ENCODE measurements at regions not wholly inside any gene's neighbourhood (a gene's known extent, or its start where the extent isn't known, plus 50 kb on each side); places are given as distances from the start of the nearest gene placed in this dataset.

- Histone ChIP-seq H3K27me3 (ENCODE audit: control insufficient read depth, insufficient read depth, low read length) (no peaks in the 10 kb centered on the region), H3K9me3 (ENCODE audit: control insufficient read depth, insufficient read depth, low read length) (no peaks in the 10 kb centered on the region), H3K4me1 (ENCODE audit: control insufficient read depth, insufficient read depth, low read length) (no peaks in the 10 kb centered on the region), H3K36me3 (ENCODE audit: control insufficient read depth, insufficient read depth, low read length) (no peaks in the 10 kb centered on the region), H3K4me3 (ENCODE audit: low read depth, low read length) (no peak overlapping the region), H3K9ac (ENCODE audit: low read depth, low read length) (no peak overlapping the region)
Observed at GRCh38 chr20:12660918-12661317, 347.9 kb upstream of the SPTLC3 start.

GRCh38 chr20:12670301-12670700, 338.5 kb upstream of the SPTLC3 start:
- Histone ChIP-seq H3K4me3 (ENCODE audit: low read depth, low read length) (no peak overlapping the region), H3K36me3 (ENCODE audit: control insufficient read depth, insufficient read depth, low read length) (no peaks in the 10 kb centered on the region), H3K9me3 (ENCODE audit: control insufficient read depth, insufficient read depth, low read length) (no peaks in the 10 kb centered on the region), H3K27me3 (ENCODE audit: control insufficient read depth, insufficient read depth, low read length) (no peaks in the 10 kb centered on the region), H3K9ac (ENCODE audit: low read depth, low read length) (no peak overlapping the region), H3K4me1 (ENCODE audit: control insufficient read depth, insufficient read depth, low read length) (no peaks in the 10 kb centered on the region)

GRCh38 chr20:12673352-12673751, 335.4 kb upstream of the SPTLC3 start:
- H3K36me3 ChIP-seq (ENCODE audit: control insufficient read depth, insufficient read depth, low read length): no peaks in the 10 kb centered on the region
- no peaks in the 10 kb centered on the region for H3K27me3 ChIP-seq (ENCODE audit: control insufficient read depth, insufficient read depth, low read length)
- no peak overlapping the region for H3K4me3 ChIP-seq (ENCODE audit: low read depth, low read length)
- H3K4me1 ChIP-seq (ENCODE audit: control insufficient read depth, insufficient read depth, low read length): no peaks in the 10 kb centered on the region
- no peaks in the 10 kb centered on the region for H3K9me3 ChIP-seq (ENCODE audit: control insufficient read depth, insufficient read depth, low read length)
- H3K9ac ChIP-seq (ENCODE audit: low read depth, low read length): no peak overlapping the region

- Histone ChIP-seq H3K36me3 (ENCODE audit: control insufficient read depth, insufficient read depth, low read length) (no peaks in the 10 kb centered on the region), H3K9ac (ENCODE audit: low read depth, low read length) (no peak overlapping the region), H3K4me3 (ENCODE audit: low read depth, low read length) (no peak overlapping the region), H3K4me1 (ENCODE audit: control insufficient read depth, insufficient read depth, low read length) (peaks cover 5% of the 10 kb centered on the region), H3K27me3 (ENCODE audit: control insufficient read depth, insufficient read depth, low read length) (no peaks in the 10 kb centered on the region), H3K9me3 (ENCODE audit: control insufficient read depth, insufficient read depth, low read length) (no peaks in the 10 kb centered on the region)
Observed at GRCh38 chr20:12677925-12678324, 330.8 kb upstream of the SPTLC3 start.

- Histone ChIP-seq H3K4me3 (ENCODE audit: low read depth, low read length) (no peak overlapping the region), H3K4me1 (ENCODE audit: control insufficient read depth, insufficient read depth, low read length) (peaks cover 6% of the 10 kb centered on the region), H3K36me3 (ENCODE audit: control insufficient read depth, insufficient read depth, low read length) (no peaks in the 10 kb centered on the region), H3K9ac (ENCODE audit: low read depth, low read length) (no peak overlapping the region), H3K27me3 (ENCODE audit: control insufficient read depth, insufficient read depth, low read length) (no peaks in the 10 kb centered on the region), H3K9me3 (ENCODE audit: control insufficient read depth, insufficient read depth, low read length) (no peaks in the 10 kb centered on the region)
Observed at GRCh38 chr20:12679447-12679846, 329.3 kb upstream of the SPTLC3 start.

GRCh38 chr20:12682613-12683012, 326.2 kb upstream of the SPTLC3 start:
- no peak overlapping the region for H3K9ac ChIP-seq (ENCODE audit: low read depth, low read length)
- H3K36me3 ChIP-seq (ENCODE audit: control insufficient read depth, insufficient read depth, low read length): no peaks in the 10 kb centered on the region
- H3K27me3 ChIP-seq (ENCODE audit: control insufficient read depth, insufficient read depth, low read length): no peaks in the 10 kb centered on the region
- no peak overlapping the region for H3K4me3 ChIP-seq (ENCODE audit: low read depth, low read length)
- no peaks in the 10 kb centered on the region for H3K9me3 ChIP-seq (ENCODE audit: control insufficient read depth, insufficient read depth, low read length)
- peaks cover 6% of the 10 kb centered on the region for H3K4me1 ChIP-seq (ENCODE audit: control insufficient read depth, insufficient read depth, low read length)

- H3K9ac ChIP-seq (ENCODE audit: low read depth, low read length): no peak overlapping the region
- H3K4me1 ChIP-seq (ENCODE audit: control insufficient read depth, insufficient read depth, low read length): peaks cover 5% of the 10 kb centered on the region
- H3K36me3 ChIP-seq (ENCODE audit: control insufficient read depth, insufficient read depth, low read length): no peaks in the 10 kb centered on the region
- no peak overlapping the region for H3K4me3 ChIP-seq (ENCODE audit: low read depth, low read length)
- no peaks in the 10 kb centered on the region for H3K27me3 ChIP-seq (ENCODE audit: control insufficient read depth, insufficient read depth, low read length)
- H3K9me3 ChIP-seq (ENCODE audit: control insufficient read depth, insufficient read depth, low read length): no peaks in the 10 kb centered on the region
Observed at GRCh38 chr20:12687476-12687875, 321.3 kb upstream of the SPTLC3 start.

- H3K27me3 ChIP-seq (ENCODE audit: control insufficient read depth, insufficient read depth, low read length): no peaks in the 10 kb centered on the region
- H3K36me3 ChIP-seq (ENCODE audit: control insufficient read depth, insufficient read depth, low read length): no peaks in the 10 kb centered on the region
- no peak overlapping the region for H3K4me3 ChIP-seq (ENCODE audit: low read depth, low read length)
- peaks cover 7% of the 10 kb centered on the region for H3K4me1 ChIP-seq (ENCODE audit: control insufficient read depth, insufficient read depth, low read length)
- H3K9me3 ChIP-seq (ENCODE audit: control insufficient read depth, insufficient read depth, low read length): no peaks in the 10 kb centered on the region
- no peak overlapping the region for H3K9ac ChIP-seq (ENCODE audit: low read depth, low read length)
Observed at GRCh38 chr20:12695937-12696336, 312.8 kb upstream of the SPTLC3 start.

GRCh38 chr20:12698817-12699216, 310.0 kb upstream of the SPTLC3 start:
- H3K9me3 ChIP-seq (ENCODE audit: control insufficient read depth, insufficient read depth, low read length): no peaks in the 10 kb centered on the region
- no peak overlapping the region for H3K4me3 ChIP-seq (ENCODE audit: low read depth, low read length)

GRCh38 chr20:12699374-12700228, 309.2 kb upstream of the SPTLC3 start:
- Histone ChIP-seq H3K9me3 (ENCODE audit: control insufficient read depth, insufficient read depth, low read length) (no peaks in the 10 kb centered on the region), H3K4me3 (ENCODE audit: low read depth, low read length) (no peak overlapping the region), H3K36me3 (ENCODE audit: control insufficient read depth, insufficient read depth, low read length) (no peaks in the 10 kb centered on the region), H3K9ac (ENCODE audit: low read depth, low read length) (no peak overlapping the region), H3K27me3 (ENCODE audit: control insufficient read depth, insufficient read depth, low read length) (no peaks in the 10 kb centered on the region), H3K4me1 (ENCODE audit: control insufficient read depth, insufficient read depth, low read length) (peaks cover 7% of the 10 kb centered on the region)

More at GRCh38 chr20:12698817-12699216, 310.0 kb upstream of the SPTLC3 start:
- Histone ChIP-seq H3K9ac (ENCODE audit: low read depth, low read length) (no peak overlapping the region), H3K27me3 (ENCODE audit: control insufficient read depth, insufficient read depth, low read length) (no peaks in the 10 kb centered on the region), H3K4me1 (ENCODE audit: control insufficient read depth, insufficient read depth, low read length) (peaks cover 7% of the 10 kb centered on the region), H3K36me3 (ENCODE audit: control insufficient read depth, insufficient read depth, low read length) (no peaks in the 10 kb centered on the region)

- no peak overlapping the region for H3K9ac ChIP-seq (ENCODE audit: low read depth, low read length)
- H3K4me1 ChIP-seq (ENCODE audit: control insufficient read depth, insufficient read depth, low read length): peaks cover 7% of the 10 kb centered on the region
Observed at GRCh38 chr20:12700701-12701100, 308.1 kb upstream of the SPTLC3 start.

GRCh38 chr20:12702312-12702711, 306.5 kb upstream of the SPTLC3 start:
- Histone ChIP-seq H3K9ac (ENCODE audit: low read depth, low read length) (no peak overlapping the region), H3K9me3 (ENCODE audit: control insufficient read depth, insufficient read depth, low read length) (no peaks in the 10 kb centered on the region), H3K4me3 (ENCODE audit: low read depth, low read length) (no peak overlapping the region), H3K4me1 (ENCODE audit: control insufficient read depth, insufficient read depth, low read length) (peaks cover 7% of the 10 kb centered on the region), H3K27me3 (ENCODE audit: control insufficient read depth, insufficient read depth, low read length) (no peaks in the 10 kb centered on the region), H3K36me3 (ENCODE audit: control insufficient read depth, insufficient read depth, low read length) (no peaks in the 10 kb centered on the region)

More at GRCh38 chr20:12700701-12701100, 308.1 kb upstream of the SPTLC3 start:
- H3K9me3 ChIP-seq (ENCODE audit: control insufficient read depth, insufficient read depth, low read length): no peaks in the 10 kb centered on the region
- no peaks in the 10 kb centered on the region for H3K36me3 ChIP-seq (ENCODE audit: control insufficient read depth, insufficient read depth, low read length)
- no peak overlapping the region for H3K4me3 ChIP-seq (ENCODE audit: low read depth, low read length)
- no peaks in the 10 kb centered on the region for H3K27me3 ChIP-seq (ENCODE audit: control insufficient read depth, insufficient read depth, low read length)
